ENCODE measurements at regions not wholly inside any gene's neighbourhood (a gene's known extent, or its start where the extent isn't known, plus 50 kb on each side); places are given as distances from the start of the nearest gene placed in this dataset.
A peak's percentile ranks its signal among the peaks of the same experiment; 100 is the strongest.
"Not testable (repeated sequence)": the region's sequence is repeated elsewhere in the genome, so short reads cannot be mapped to it uniquely, and the experiment has no call there.

- ChIA-PET POLR2A (ENCODE audit: unreplicated experiment) (no interaction called here), CTCF (no interaction called here)
- no peaks in the 10 kb centered on the region for H4K20me1 ChIP-seq (ENCODE audit: low read length)
- H3K4me1 ChIP-seq (ENCODE audit: insufficient read depth, low read length) = no peaks in the 10 kb centered on the region
- H3F3A ChIP-seq (ENCODE audit: low read length, unreplicated experiment) = no peaks in the 10 kb centered on the region
- no peak overlapping the region for H3K9ac ChIP-seq (ENCODE audit: low read length)
- no peaks in the 10 kb centered on the region for H3K9me2 ChIP-seq (replicated peaks; ENCODE audit: low read length)
- H2AFZ ChIP-seq (ENCODE audit: low read length) = no peak overlapping the region
- 0 out of 2 replicates have a peak, but pooled peaks cover 3% of the 10 kb centered on the region for H3K9me3 ChIP-seq (ENCODE audit: low read length)
- TF ChIP-seq EZH2 (IDR thresholded peaks at IDR 0.05; ENCODE audit: low read length, unreplicated experiment) = no peak
- no peak for TF ChIP-seq CTCF (conservative IDR thresholded peaks at IDR 0.05; ENCODE audit: low read depth, low read length)
- TF ChIP-seq EZH2phosphoT487 (IDR thresholded peaks at IDR 0.05; ENCODE audit: borderline replicate concordance, low read length) = no peak
- DNase-seq (peak; percentile 40), ATAC-seq (peak; percentile 22)
- no peaks in the 10 kb centered on the region for H3K36me3 ChIP-seq (ENCODE audit: low read depth, low read length)
- intact Hi-C loops (cut with micrococcal nuclease) = no loop called here
- H3K4me2 ChIP-seq (ENCODE audit: low read length) = no peak overlapping the region
- no peak overlapping the region for H3K4me3 ChIP-seq (ENCODE audit: low read length)
- H3K79me2 ChIP-seq (ENCODE audit: low read length) = no peaks in the 10 kb centered on the region
- no TSS peak for BruUV-seq (replicated peaks)
- H3K27ac ChIP-seq (ENCODE audit: low read length) = no peak overlapping the region
- H3K27me3 ChIP-seq (ENCODE audit: low read length) = no peaks in the 10 kb centered on the region
These were observed 129.7 kb upstream of the FAM72C start for GRCh38 chr1:144101397-144102045.

- DNase-seq; H3K9ac ChIP-seq (ENCODE audit: low read length); H3K4me2 ChIP-seq (ENCODE audit: low read length); intact Hi-C loops (cut with micrococcal nuclease); H3K79me2 ChIP-seq (ENCODE audit: low read length); H3K4me1 ChIP-seq (ENCODE audit: insufficient read depth, low read length); H2AFZ ChIP-seq (ENCODE audit: low read length); H3F3A ChIP-seq (ENCODE audit: low read length, unreplicated experiment); H3K36me3 ChIP-seq (ENCODE audit: low read depth, low read length); H4K20me1 ChIP-seq (ENCODE audit: low read length); H3K4me3 ChIP-seq (ENCODE audit: low read length); H3K27ac ChIP-seq (ENCODE audit: low read length); H3K9me3 ChIP-seq (ENCODE audit: low read length); CTCF ChIA-PET; POLR2A ChIA-PET (ENCODE audit: unreplicated experiment); H3K9me2 ChIP-seq (replicated peaks; ENCODE audit: low read length); ATAC-seq; H3K27me3 ChIP-seq (ENCODE audit: low read length); BruUV-seq (replicated peaks): not testable (repeated sequence)
These were observed 105.5 kb upstream of the FAM72C start for GRCh38 chr1:144077167-144077841.

GRCh38 chr1:144076646-144077045 lies 104.9 kb upstream of the FAM72C start:
- H3K9me3 ChIP-seq (ENCODE audit: low read length); BruUV-seq (replicated peaks); H3K27me3 ChIP-seq (ENCODE audit: low read length); H3K27ac ChIP-seq (ENCODE audit: low read length); H3K9ac ChIP-seq (ENCODE audit: low read length); H4K20me1 ChIP-seq (ENCODE audit: low read length); H3K4me3 ChIP-seq (ENCODE audit: low read length); intact Hi-C loops (cut with micrococcal nuclease); POLR2A ChIA-PET (ENCODE audit: unreplicated experiment); H3K9me2 ChIP-seq (replicated peaks; ENCODE audit: low read length); H3K36me3 ChIP-seq (ENCODE audit: low read depth, low read length); H3K4me2 ChIP-seq (ENCODE audit: low read length); ATAC-seq; DNase-seq; CTCF ChIA-PET; H3K79me2 ChIP-seq (ENCODE audit: low read length); H3F3A ChIP-seq (ENCODE audit: low read length, unreplicated experiment); H2AFZ ChIP-seq (ENCODE audit: low read length); H3K4me1 ChIP-seq (ENCODE audit: insufficient read depth, low read length): not testable (repeated sequence)

- not testable (repeated sequence) for BruUV-seq (replicated peaks)
These were observed 98.7 kb upstream of the FAM72C start for GRCh38 chr1:144070394-144071053.

GRCh38 chr1:144067042-144067441 lies 95.3 kb upstream of the FAM72C start:
- H3K27me3 ChIP-seq (ENCODE audit: low read length); H3K36me3 ChIP-seq (ENCODE audit: low read depth, low read length); H2AFZ ChIP-seq (ENCODE audit: low read length); H3K4me3 ChIP-seq (ENCODE audit: low read length); H3K9me2 ChIP-seq (replicated peaks; ENCODE audit: low read length); H3K4me2 ChIP-seq (ENCODE audit: low read length); CTCF ChIA-PET; H4K20me1 ChIP-seq (ENCODE audit: low read length); H3K9me3 ChIP-seq (ENCODE audit: low read length); H3F3A ChIP-seq (ENCODE audit: low read length, unreplicated experiment); intact Hi-C loops (cut with micrococcal nuclease); ATAC-seq; H3K27ac ChIP-seq (ENCODE audit: low read length); H3K79me2 ChIP-seq (ENCODE audit: low read length); POLR2A ChIA-PET (ENCODE audit: unreplicated experiment); H3K9ac ChIP-seq (ENCODE audit: low read length); H3K4me1 ChIP-seq (ENCODE audit: insufficient read depth, low read length); DNase-seq; BruUV-seq (replicated peaks): not testable (repeated sequence)

More at GRCh38 chr1:144070394-144071053, 98.7 kb upstream of the FAM72C start:
- H3F3A ChIP-seq (ENCODE audit: low read length, unreplicated experiment); H3K9ac ChIP-seq (ENCODE audit: low read length); H3K79me2 ChIP-seq (ENCODE audit: low read length); H3K9me2 ChIP-seq (replicated peaks; ENCODE audit: low read length); intact Hi-C loops (cut with micrococcal nuclease); H3K4me3 ChIP-seq (ENCODE audit: low read length); H3K9me3 ChIP-seq (ENCODE audit: low read length); ATAC-seq; H4K20me1 ChIP-seq (ENCODE audit: low read length); H2AFZ ChIP-seq (ENCODE audit: low read length); H3K4me1 ChIP-seq (ENCODE audit: insufficient read depth, low read length); H3K4me2 ChIP-seq (ENCODE audit: low read length); H3K36me3 ChIP-seq (ENCODE audit: low read depth, low read length); DNase-seq; POLR2A ChIA-PET (ENCODE audit: unreplicated experiment); CTCF ChIA-PET; H3K27ac ChIP-seq (ENCODE audit: low read length); H3K27me3 ChIP-seq (ENCODE audit: low read length): not testable (repeated sequence)
